ENCODE measurements at regions not wholly inside any gene's neighbourhood (a gene's known extent, or its start where the extent isn't known, plus 50 kb on each side); places are given as distances from the start of the nearest gene placed in this dataset.
"Not testable (repeated sequence)": the region's sequence is repeated elsewhere in the genome, so short reads cannot be mapped to it uniquely, and the experiment has no call there.

DNA sequence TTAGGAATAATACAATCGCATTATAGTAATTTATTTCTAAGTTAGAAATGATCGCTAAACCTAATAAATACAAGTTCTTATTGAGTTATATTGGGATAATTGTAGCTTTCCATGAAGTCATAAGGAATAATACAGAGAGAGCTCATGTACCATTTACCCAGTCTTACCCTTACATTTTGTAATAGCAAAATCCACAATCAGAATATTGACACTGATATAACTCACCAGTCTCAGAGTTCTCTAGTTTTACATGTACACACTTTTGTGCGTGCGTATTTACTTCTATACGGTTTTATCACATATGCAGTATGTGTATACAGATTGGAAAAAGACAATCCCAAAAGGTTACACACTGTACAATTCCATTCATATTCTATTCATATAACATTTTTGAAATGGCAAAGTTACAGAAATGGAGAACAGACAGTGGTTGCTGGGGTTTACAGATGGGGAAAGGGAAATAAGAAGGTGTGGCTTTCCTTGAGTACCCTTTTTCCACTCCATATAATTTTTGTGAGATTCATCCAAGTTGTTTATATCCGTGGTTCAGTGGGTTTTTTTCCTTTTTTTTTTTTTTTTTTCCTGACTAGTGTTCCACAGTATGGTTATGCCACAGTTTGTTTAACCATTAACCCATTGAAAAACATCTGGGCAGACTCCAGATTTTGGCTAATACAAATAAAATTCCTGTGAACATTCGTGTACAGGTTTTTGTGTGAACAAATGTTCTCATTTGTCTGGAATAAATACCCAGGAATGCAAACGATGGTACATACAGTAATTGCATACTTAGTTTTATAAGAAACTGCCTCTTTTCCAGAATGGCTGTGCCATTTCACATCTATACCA lies 117.2 kb downstream of the HNMT start:
- no peak overlapping the region for H3K4me3 ChIP-seq (ENCODE audit: low read length)
- DNase-seq (ENCODE audit: low read depth) = no peak
- TF ChIP-seq, protein P1, sequence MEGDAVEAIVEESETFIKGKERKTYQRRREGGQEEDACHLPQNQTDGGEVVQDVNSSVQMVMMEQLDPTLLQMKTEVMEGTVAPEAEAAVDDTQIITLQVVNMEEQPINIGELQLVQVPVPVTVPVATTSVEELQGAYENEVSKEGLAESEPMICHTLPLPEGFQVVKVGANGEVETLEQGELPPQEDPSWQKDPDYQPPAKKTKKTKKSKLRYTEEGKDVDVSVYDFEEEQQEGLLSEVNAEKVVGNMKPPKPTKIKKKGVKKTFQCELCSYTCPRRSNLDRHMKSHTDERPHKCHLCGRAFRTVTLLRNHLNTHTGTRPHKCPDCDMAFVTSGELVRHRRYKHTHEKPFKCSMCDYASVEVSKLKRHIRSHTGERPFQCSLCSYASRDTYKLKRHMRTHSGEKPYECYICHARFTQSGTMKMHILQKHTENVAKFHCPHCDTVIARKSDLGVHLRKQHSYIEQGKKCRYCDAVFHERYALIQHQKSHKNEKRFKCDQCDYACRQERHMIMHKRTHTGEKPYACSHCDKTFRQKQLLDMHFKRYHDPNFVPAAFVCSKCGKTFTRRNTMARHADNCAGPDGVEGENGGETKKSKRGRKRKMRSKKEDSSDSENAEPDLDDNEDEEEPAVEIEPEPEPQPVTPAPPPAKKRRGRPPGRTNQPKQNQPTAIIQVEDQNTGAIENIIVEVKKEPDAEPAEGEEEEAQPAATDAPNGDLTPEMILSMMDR (conservative IDR thresholded peaks at IDR 0.05; ENCODE audit: low read length) = no peak

DNA sequence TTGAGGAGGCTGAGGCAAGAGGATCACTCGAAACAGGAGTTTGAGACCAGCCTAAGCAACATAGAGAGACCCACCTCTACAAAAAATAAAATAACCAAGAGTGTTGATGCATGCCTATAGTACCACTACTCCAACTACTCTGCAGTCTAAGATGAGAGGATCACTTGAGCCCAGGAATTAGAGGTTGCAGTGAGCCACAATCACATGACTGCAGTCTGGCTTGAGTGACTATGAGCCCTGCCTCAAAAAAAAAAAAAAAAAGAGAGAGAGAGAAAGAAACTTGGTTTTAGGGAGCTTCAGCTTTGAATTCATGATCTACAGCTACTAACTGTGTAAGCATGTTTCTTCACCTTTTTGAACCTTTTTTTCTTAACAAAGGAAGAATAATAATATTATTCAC lies 119.9 kb downstream of the HNMT start:
- TF ChIP-seq, protein P1 (conservative IDR thresholded peaks at IDR 0.05; ENCODE audit: low read length) = no peak
- no peak for DNase-seq (ENCODE audit: low read depth)
- H3K4me3 ChIP-seq (ENCODE audit: low read length) = no peak overlapping the region

DNA sequence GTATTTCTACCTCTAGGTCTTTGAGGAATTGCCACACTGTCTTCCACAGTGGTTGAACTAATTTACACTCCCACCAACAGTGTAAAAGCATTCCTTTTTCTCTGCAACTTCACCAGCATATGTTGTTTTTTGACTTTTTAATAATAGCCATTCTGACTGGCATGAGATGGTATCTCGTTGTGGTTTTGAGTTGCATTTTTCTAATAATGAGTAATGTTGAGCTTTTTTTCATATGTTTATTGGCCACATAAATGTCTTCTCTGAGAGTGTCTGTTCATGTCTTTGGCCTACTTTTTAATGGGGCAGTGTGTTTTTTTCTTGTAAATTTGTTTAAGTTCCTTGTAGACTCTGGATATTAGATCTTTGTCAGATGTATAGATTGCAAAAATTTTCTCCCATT lies 121.2 kb downstream of the HNMT start:
- DNase-seq (ENCODE audit: low read depth) = peak; percentile 42
- not testable (repeated sequence) for H3K4me3 ChIP-seq (ENCODE audit: low read length)

DNA sequence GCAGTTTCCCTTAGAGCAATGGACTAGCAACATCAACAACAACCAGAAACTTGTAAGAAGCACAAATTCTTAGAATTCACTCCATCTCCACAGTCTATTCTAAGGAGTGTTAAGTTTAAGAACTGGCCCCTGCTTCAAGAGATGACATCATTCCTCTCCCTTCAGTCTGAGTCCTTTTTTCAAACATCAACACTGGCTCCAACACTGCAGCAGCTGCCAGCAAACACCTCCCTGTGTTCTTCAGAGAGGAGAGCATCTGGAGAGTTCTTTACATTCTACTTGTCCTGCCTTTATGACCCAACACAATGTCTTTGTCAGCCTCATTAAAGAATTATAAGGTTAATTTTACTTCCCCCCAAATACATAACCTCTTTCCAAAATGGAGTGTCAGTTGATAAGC lies 122.3 kb downstream of the HNMT start:
- TF ChIP-seq, protein P1 (conservative IDR thresholded peaks at IDR 0.05; ENCODE audit: low read length) = no peak
- no peak overlapping the region for H3K4me3 ChIP-seq (ENCODE audit: low read length)
- peak; percentile 12 for DNase-seq (ENCODE audit: low read depth)

DNA sequence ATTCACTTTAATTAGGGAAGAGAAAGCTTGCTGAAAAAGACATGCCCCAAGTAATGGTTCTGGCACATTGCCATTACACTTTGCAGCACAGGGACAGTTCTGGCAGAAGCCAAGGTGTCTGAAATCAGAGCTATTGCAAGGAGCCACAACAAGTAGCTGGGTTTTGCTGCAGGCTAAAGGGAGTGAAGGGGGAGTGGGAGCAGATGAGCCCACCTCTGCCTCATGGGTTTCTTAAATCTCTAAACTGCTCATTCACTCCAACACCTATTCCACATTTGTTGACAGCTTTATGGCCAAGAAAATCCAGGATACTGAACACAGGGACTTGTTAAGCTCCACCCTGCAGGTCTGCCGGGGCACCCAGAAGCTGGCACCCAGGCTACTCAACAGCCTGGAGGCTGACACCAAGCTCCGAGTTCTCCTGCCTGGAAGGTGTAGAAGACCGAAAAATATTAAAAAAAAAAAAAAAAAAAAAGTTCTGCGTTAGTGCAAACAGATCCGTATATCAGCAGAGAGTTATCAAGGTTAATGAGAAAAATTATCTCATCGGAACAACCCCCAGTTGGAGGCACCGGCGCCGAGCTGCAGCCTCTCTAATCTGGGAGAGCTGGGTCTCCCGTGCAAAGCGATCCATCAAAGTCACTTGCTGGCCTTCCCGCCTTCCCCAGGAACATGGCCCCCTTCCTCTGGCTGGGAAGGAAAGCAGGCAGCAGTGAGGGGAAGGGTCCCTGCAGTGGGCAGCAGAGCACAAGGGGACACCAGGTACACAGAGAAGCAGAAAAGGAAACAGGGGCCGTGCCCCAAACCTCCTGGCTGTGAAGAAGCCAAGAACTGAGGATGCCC lies 123.7 kb downstream of the HNMT start:
- no peak for DNase-seq (ENCODE audit: low read depth)
- H3K4me3 ChIP-seq (ENCODE audit: low read length) = no peak overlapping the region
- TF ChIP-seq, protein P1 (conservative IDR thresholded peaks at IDR 0.05; ENCODE audit: low read length) = no peak

DNA sequence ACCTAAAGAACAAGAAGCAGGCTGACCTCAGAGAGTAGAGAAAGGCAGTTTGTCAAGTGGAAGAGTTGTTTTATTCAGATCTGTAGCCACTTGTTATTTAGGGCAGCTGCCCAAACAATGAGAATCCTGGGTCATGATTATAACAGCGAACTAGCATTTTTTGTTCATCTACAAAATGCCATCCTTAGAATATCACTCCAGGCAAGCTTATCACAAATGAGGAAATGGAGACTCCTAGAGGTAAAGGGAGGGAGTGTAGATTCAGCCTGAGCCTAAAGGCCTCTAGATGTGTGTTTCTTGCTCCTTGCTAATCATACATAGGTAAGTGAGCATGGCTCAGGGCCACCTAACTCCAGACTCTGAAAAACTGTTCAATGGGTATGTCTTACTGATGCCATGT lies 126.1 kb downstream of the HNMT start:
- peak; percentile 54 for DNase-seq (ENCODE audit: low read depth)
- H3K4me3 ChIP-seq (ENCODE audit: low read length) = no peak overlapping the region
- TF ChIP-seq, protein P1 (conservative IDR thresholded peaks at IDR 0.05; ENCODE audit: low read length) = peak; percentile 97

DNA sequence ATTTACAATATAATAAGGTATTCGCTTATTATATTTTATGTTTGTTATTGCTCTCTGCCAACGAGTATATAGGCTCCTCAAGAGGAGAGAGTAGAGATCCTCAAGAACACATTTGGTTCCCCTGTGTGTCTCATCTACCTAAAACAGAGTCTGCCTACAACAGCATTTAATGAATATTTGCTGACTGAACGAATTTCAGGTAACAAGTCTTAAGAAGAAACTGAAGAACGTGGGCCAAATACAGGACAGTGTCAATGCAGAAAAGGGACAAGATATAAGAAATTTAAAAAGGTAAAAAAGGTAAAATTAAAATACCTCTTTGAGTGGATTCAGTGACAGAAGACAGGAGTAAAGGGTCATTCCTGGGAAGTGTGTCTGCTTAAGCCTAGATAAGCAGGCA lies 129.2 kb downstream of the HNMT start:
- no peak for DNase-seq (ENCODE audit: low read depth)
- TF ChIP-seq, protein P1 (conservative IDR thresholded peaks at IDR 0.05; ENCODE audit: low read length) = no peak
- no peak overlapping the region for H3K4me3 ChIP-seq (ENCODE audit: low read length)

All from AG10803 (cell line).